ENCODE measurements at regions not wholly inside any gene's neighbourhood (a gene's known extent, or its start where the extent isn't known, plus 50 kb on each side); places are given as distances from the start of the nearest gene placed in this dataset.

- no peak for TF ChIP-seq CTCF (conservative IDR thresholded peaks at IDR 0.05; ENCODE audit: low read length)
- no peak for TF ChIP-seq EZH2phosphoT487 (IDR thresholded peaks at IDR 0.05; ENCODE audit: borderline replicate concordance)
Measured at GRCh38 chr1:217184854-217185253, 446.0 kb downstream of the GPATCH2 start.

All from Loucy (cell line).